NT2/D1 (cell line): ENCODE measurements at regions not wholly inside any gene's neighbourhood (a gene's known extent, or its start where the extent isn't known, plus 50 kb on each side); places are given as distances from the start of the nearest gene placed in this dataset.

ENCODE experiments used
- DNase-seq: peaks from one replicate; pipeline ENCODE4 v3.0.0-alpha.2; 2011; ENCODE audit warnings: low read depth, low spot score
- H3K27me3 ChIP-seq: 2 replicates; pipeline ENCODE4 v1.6.0; 2011; ENCODE audit warnings: mild to moderate bottlenecking; ENCODE audit not compliant: insufficient read length, insufficient read depth
- H3K36me3 ChIP-seq: 2 replicates; pipeline ENCODE4 v1.6.1; 2011; ENCODE audit warnings: mild to moderate bottlenecking, low read length, mixed read lengths; ENCODE audit not compliant: insufficient read depth, insufficient read length
- H3K4me1 ChIP-seq: 2 replicates; pipeline ENCODE4 v1.5.1; 2011; ENCODE audit not compliant: insufficient read depth, insufficient read length
- H3K4me3 ChIP-seq: 2 replicates; pipeline ENCODE4 v1.5.1; 2011; ENCODE audit warnings: low read depth; ENCODE audit not compliant: insufficient read length
- H3K9ac ChIP-seq: 2 replicates; pipeline ENCODE4 v1.6.0; 2011; ENCODE audit warnings: low read depth; ENCODE audit not compliant: insufficient read length
- H3K9me3 ChIP-seq: 2 replicates; pipeline ENCODE4 v1.5.1; 2011; ENCODE audit warnings: mild to moderate bottlenecking, low read length; ENCODE audit not compliant: insufficient read depth
- SUZ12 ChIP-seq: IDR thresholded peaks from 2 replicates; pipeline ENCODE4 v1.6.1; 2011; ENCODE audit not compliant: insufficient read length, insufficient read depth; ENCODE audit errors: extremely low read depth
- YY1 ChIP-seq: IDR thresholded peaks from 2 replicates; pipeline ENCODE4 v1.6.1; 2011; ENCODE audit not compliant: insufficient read length, insufficient read depth
- ZNF274 ChIP-seq: IDR thresholded peaks from 2 replicates; pipeline ENCODE4 v1.6.1; 2011; ENCODE audit warnings: mild to moderate bottlenecking, low read depth, low read length

DNA sequence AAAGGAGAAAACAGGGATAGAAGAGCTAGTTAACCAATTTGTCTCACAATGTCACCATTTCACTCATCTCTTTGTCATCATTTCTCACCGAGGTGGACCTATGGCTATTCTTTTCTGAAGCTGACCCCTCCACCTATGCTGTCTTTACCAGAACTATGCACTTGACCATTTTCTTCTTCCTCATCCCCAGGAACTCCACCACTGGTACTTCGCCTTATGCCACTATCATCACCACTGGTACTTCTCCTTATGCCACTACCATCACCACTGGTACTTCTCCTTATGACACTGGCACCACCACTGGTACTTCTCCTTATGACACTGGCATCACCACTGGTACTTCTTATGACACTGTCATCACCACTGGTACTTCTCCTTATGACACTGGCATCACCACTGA lies 745.8 kb upstream of the CHAC2 start:
- no peak overlapping the region for H3K9ac ChIP-seq
- H3K4me3 ChIP-seq: no peak overlapping the region
- no peak for TF ChIP-seq YY1
- TF ChIP-seq SUZ12: no peak
- TF ChIP-seq ZNF274: no peak
- DNase-seq: no peak
- no peaks in the 10 kb centered on the region for H3K36me3 ChIP-seq
- no peaks in the 10 kb centered on the region for H3K9me3 ChIP-seq
- no peaks in the 10 kb centered on the region for H3K4me1 ChIP-seq
- H3K27me3 ChIP-seq: no peaks in the 10 kb centered on the region

GRCh38 chr2:53021292-53021691 lies 746.3 kb upstream of the CHAC2 start:
- H3K4me1 ChIP-seq: no peaks in the 10 kb centered on the region
- no peaks in the 10 kb centered on the region for H3K9me3 ChIP-seq
- no peak overlapping the region for H3K9ac ChIP-seq
- no peak for DNase-seq
- H3K4me3 ChIP-seq: no peak overlapping the region
- no peaks in the 10 kb centered on the region for H3K27me3 ChIP-seq
- no peak for TF ChIP-seq SUZ12
- TF ChIP-seq ZNF274: no peak
- TF ChIP-seq YY1: no peak
- no peaks in the 10 kb centered on the region for H3K36me3 ChIP-seq

DNA sequence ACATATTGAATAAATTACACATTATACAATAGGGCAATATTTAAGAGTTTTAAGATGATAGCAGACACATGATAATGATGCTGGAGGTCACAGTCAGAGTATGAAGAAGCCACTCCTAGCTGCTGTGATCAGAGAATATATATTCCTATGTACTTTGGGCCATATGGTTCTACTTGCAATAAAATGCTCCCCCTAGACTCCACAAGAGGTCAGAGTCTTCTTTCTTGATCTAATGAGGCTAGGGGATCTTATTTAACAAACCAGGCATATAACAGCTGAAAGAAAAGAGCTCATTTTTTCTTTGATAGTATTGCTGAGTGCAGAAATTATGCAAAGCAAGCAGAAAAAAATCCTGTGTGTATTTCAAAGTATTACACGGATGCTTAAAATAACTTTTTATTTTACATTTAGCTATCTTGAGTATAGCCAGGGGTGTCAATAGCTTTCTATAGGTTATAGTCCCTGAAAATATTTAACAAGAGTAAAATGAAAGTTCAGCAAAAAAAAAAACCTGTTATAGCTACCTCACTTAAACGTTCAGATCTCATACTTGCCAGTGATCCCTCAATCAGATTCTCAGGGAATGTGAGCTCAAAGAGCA lies 748.7 kb upstream of the CHAC2 start:
- no peak overlapping the region for H3K4me3 ChIP-seq
- no peaks in the 10 kb centered on the region for H3K4me1 ChIP-seq
- H3K27me3 ChIP-seq: no peaks in the 10 kb centered on the region
- H3K9ac ChIP-seq: no peak overlapping the region
- DNase-seq: no peak
- H3K36me3 ChIP-seq: no peaks in the 10 kb centered on the region
- H3K9me3 ChIP-seq: no peaks in the 10 kb centered on the region
- TF ChIP-seq YY1: no peak
- no peak for TF ChIP-seq SUZ12

GRCh38 chr2:53006980-53007379 lies 760.6 kb upstream of the CHAC2 start:
- Histone ChIP-seq H3K9ac (no peak overlapping the region), H3K4me1 (no peaks in the 10 kb centered on the region), H3K27me3 (no peaks in the 10 kb centered on the region), H3K4me3 (no peak overlapping the region), H3K9me3 (no peaks in the 10 kb centered on the region), H3K36me3 (no peaks in the 10 kb centered on the region)
- DNase-seq: no peak
- no peak for TF ChIP-seq ZNF274
- no peak for TF ChIP-seq SUZ12
- no peak for TF ChIP-seq YY1

DNA sequence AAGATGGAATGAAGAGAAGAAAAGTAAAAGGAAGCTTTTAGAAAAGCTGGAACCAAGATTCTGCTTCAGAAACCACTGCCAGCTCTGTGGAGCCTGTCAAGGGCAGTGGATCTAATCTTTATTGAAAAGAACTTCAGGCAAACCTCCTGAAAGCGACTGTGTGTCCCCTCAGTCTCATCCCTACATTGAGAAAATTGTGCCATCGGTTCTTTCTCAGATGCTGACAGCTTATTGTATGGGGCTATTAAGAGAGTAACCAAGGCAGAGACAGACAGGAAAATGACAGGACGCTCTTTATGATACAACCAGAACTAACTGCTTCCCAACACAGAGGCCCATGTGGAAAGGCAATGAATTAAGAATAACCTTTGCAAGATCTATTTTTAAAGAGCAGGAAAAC lies 763.2 kb upstream of the CHAC2 start:
- Histone ChIP-seq H3K27me3 (no peaks in the 10 kb centered on the region), H3K4me3 (no peak overlapping the region), H3K36me3 (no peaks in the 10 kb centered on the region), H3K9ac (no peak overlapping the region), H3K4me1 (no peaks in the 10 kb centered on the region), H3K9me3 (no peaks in the 10 kb centered on the region)
- TF ChIP-seq SUZ12: no peak
- TF ChIP-seq YY1: no peak
- TF ChIP-seq ZNF274: no peak
- DNase-seq: no peak

DNA sequence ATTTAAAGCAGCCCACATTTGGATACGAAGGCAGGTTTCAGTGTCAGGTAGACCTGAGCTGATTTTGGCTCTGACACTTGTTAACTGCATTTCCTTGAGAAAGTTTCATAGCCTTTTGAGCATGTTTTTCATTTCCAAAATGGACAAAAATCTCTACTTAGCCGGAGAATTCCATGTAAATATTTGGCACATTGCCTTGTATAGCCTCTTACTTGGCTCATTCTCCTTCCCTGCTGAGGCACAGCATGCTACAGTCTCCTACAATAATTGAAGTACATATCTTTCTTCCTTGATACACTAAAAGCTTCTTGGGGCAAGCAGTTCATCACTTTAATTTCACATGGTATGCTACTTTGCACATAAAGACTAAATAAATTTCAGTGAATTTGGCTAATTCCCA lies 772.2 kb upstream of the CHAC2 start:
- H3K36me3 ChIP-seq: no peaks in the 10 kb centered on the region
- no peaks in the 10 kb centered on the region for H3K4me1 ChIP-seq
- H3K9ac ChIP-seq: no peak overlapping the region
- no peak overlapping the region for H3K4me3 ChIP-seq
- no peak for DNase-seq
- H3K9me3 ChIP-seq: no peaks in the 10 kb centered on the region
- no peaks in the 10 kb centered on the region for H3K27me3 ChIP-seq
- TF ChIP-seq ZNF274 (no peak), YY1 (no peak), SUZ12 (no peak)

GRCh38 chr2:52976143-52976949 lies 791.3 kb upstream of the CHAC2 start:
- no peaks in the 10 kb centered on the region for H3K9me3 ChIP-seq
- peak; percentile 44 for DNase-seq
- H3K4me3 ChIP-seq: no peak overlapping the region
- no peaks in the 10 kb centered on the region for H3K36me3 ChIP-seq
- no peak overlapping the region for H3K9ac ChIP-seq
- H3K27me3 ChIP-seq: no peaks in the 10 kb centered on the region
- TF ChIP-seq YY1 (no peak), ZNF274 (no peak), SUZ12 (no peak)
- H3K4me1 ChIP-seq: no peaks in the 10 kb centered on the region
